ENCODE measurements at regions not wholly inside any gene's neighbourhood (a gene's known extent, or its start where the extent isn't known, plus 50 kb on each side); places are given as distances from the start of the nearest gene placed in this dataset.

- H4K91ac ChIP-seq (ENCODE audit: insufficient read length, low read depth, low read length): no peak overlapping the region
- H3K4me2 ChIP-seq (ENCODE audit: insufficient read depth, insufficient read length, low read length): no peak overlapping the region
- H3K56ac ChIP-seq (ENCODE audit: insufficient read length, low read depth, low read length): no peak overlapping the region
- no peak overlapping the region for H3K18ac ChIP-seq (ENCODE audit: insufficient read length, low read depth, low read length)
- no peak overlapping the region for H3T11ph ChIP-seq (ENCODE audit: low read length)
- no peak overlapping the region for H2BK5ac ChIP-seq (ENCODE audit: insufficient read length, low read length)
- H3K14ac ChIP-seq (ENCODE audit: insufficient read depth, low read length): no peak overlapping the region
- no peaks in the 10 kb centered on the region for H3K79me2 ChIP-seq (ENCODE audit: insufficient read depth, low read length)
- no peak overlapping the region for H2BK12ac ChIP-seq (ENCODE audit: insufficient read length, low read depth, low read length)
- no peak overlapping the region for H2BK20ac ChIP-seq (ENCODE audit: low read depth, low read length, poor library complexity, severe bottlenecking)
- no peak overlapping the region for H3K4me3 Mint-ChIP-seq
- H3K36me3 Mint-ChIP-seq (ENCODE audit: insufficient read depth in 1 of 3, low read depth in 3 of 3): no peaks in the 10 kb centered on the region; a peak in 1 of 7 replicates
- H3K9ac ChIP-seq (ENCODE audit: extremely low read depth, insufficient read length, low read length): no peak overlapping the region
- DNase-seq: no peak
- no peak overlapping the region for H2BK120ac ChIP-seq (ENCODE audit: low read depth, low read length, poor library complexity, severe bottlenecking)
- no peaks in the 10 kb centered on the region for H3K27me3 ChIP-seq (ENCODE audit: insufficient read depth, low read length)
- no peak for TF ChIP-seq CTCF (conservative IDR thresholded peaks at IDR 0.05)
- H4K8ac ChIP-seq (replicated peaks; ENCODE audit: insufficient read length, low read depth, low read length): no peak overlapping the region
- H2AFZ ChIP-seq (ENCODE audit: low read length): no peak overlapping the region
- no peak overlapping the region for H3K27ac Mint-ChIP-seq
- H2AK5ac ChIP-seq (ENCODE audit: insufficient read length, low read length): no peak overlapping the region
- no peak overlapping the region for H3K4ac ChIP-seq (ENCODE audit: low read depth, low read length)
- no peaks in the 10 kb centered on the region for H3K79me1 ChIP-seq (ENCODE audit: insufficient read depth, low read depth, low read length, poor library complexity, severe bottlenecking)
- no peak overlapping the region for H2BK15ac ChIP-seq (ENCODE audit: low read depth, low read length)
- H3K4me1 Mint-ChIP-seq: peaks cover 2 to 5% of the 10 kb centered on the region in 2 experiments; a peak in 2 of 4 replicates
- H3K23me2 ChIP-seq (ENCODE audit: insufficient read length, low read depth, low read length, poor library complexity, severe bottlenecking): no peaks in the 10 kb centered on the region
- H4K5ac ChIP-seq (ENCODE audit: insufficient read length, low read depth, low read length): no peak overlapping the region
- no CpG with 5 or more reads among the region's 4 CpGs for WGBS (ENCODE audit: extremely low coverage, insufficient read length, low lambda C conversion rate)
- no peak overlapping the region for H3K23ac ChIP-seq (ENCODE audit: insufficient read length, low read depth, low read length)
- H3K27me3 Mint-ChIP-seq (ENCODE audit: low read depth): no peaks in the 10 kb centered on the region; the same call in 1 of the 2 replicates
- no peaks in the 10 kb centered on the region for H4K20me1 ChIP-seq (ENCODE audit: control insufficient read depth, insufficient read depth, insufficient read length)
- no peaks in the 10 kb centered on the region for H3K9me3 ChIP-seq (ENCODE audit: control insufficient read depth, low read depth, low read length)
- no peaks in the 10 kb centered on the region for H3K9me3 Mint-ChIP-seq
- H3K4me1 ChIP-seq (ENCODE audit: insufficient read depth, low read length): no peaks in the 10 kb centered on the region
- H3K27ac ChIP-seq (ENCODE audit: insufficient read length, low read depth, low read length): no peak overlapping the region
Observed at GRCh38 chr16:80113873-80114574, 426.8 kb upstream of the DYNLRB2 start.

All from H9 (cell line).